Psoas muscle (tissue), 7 donors: ENCODE measurements at regions not wholly inside any gene's neighbourhood (a gene's known extent, or its start where the extent isn't known, plus 50 kb on each side); places are given as distances from the start of the nearest gene placed in this dataset.
A peak's percentile ranks its signal among the peaks of the same experiment; 100 is the strongest.
"Not testable (repeated sequence)": the region's sequence is repeated elsewhere in the genome, so short reads cannot be mapped to it uniquely, and the experiment has no call there.

Source experiments
- ATAC-seq, 4 donors: fragments of 200-7000 bp; cut with Tn5 transposase; one replicate each; pipeline ENCODE4 v1.9.1; 2020; ENCODE audit warnings: moderate library complexity in 3 of 4, mild to moderate bottlenecking in 2 of 4
- DNase-seq, 2 donors: peaks; one replicate each; pipeline ENCODE4 v3.0.0-alpha.2; 2020
- H3K27ac ChIP-seq: fragments of 200-600 bp; one replicate; pipeline ENCODE4 v1.8.0; 2022
- H3K27me3 ChIP-seq, 3 donors: fragments of 200-600 bp in 1 of 3; one replicate each; pipeline versions ENCODE4 v1.6.1 to v1.8.0; 2013 to 2022; ENCODE audit warnings: low read length in 2 of 3, mild to moderate bottlenecking in 2 of 3, moderate library complexity in 1 of 3; ENCODE audit not compliant: insufficient read depth in 3 of 3
- H3K36me3 ChIP-seq, 2 donors: fragments of 200-600 bp in 1 of 2; one replicate each; pipeline versions ENCODE4 v1.6.1 to v1.8.0; 2013 to 2022; ENCODE audit warnings: low read depth in 1 of 2, mild to moderate bottlenecking in 1 of 2, moderate library complexity in 1 of 2; ENCODE audit not compliant: insufficient read depth in 1 of 2
- H3K4me1 ChIP-seq: fragments of 200-600 bp; one replicate; pipeline ENCODE4 v1.8.0; 2022
- H3K4me3 ChIP-seq: fragments of 200-600 bp; one replicate; pipeline ENCODE4 v1.8.0; 2022; ENCODE audit warnings: mild to moderate bottlenecking
- H3K9me3 ChIP-seq: fragments of 200-600 bp; one replicate; pipeline ENCODE4 v1.8.0; 2022
- WGBS, 3 donors: extraction: QIAGEN DNeasy Blood & Tissue Kit; methylation state at CpG; one replicate each; pipeline versions ENCODE4 v1.1.6 to v1.1.7; 2013; 5-methylcytosine and 5-hydroxymethylcytosine counted together
- intact Hi-C, 2 donors: fragments of 100-400 bp; cut with DNase I; formaldehyde crosslinking; loops; one replicate each; pipeline versions ENCODE4 v1.11.0 to v1.14.2; 2022
- TF ChIP-seq, protein P1 (sequence below): fragments of 200-600 bp; IDR thresholded peaks from one replicate; pipeline ENCODE4 v1.8.0; 2022; ENCODE audit warnings: antibody characterized with exemption
- donor health status: healthy with polysubstance abuse.
- donor health status: DM: no; HTN: no; CAD: no; lungs with moderate emphysema.
- donor health status: Bipolar disorder and iron deficiency.
- donor health status: healthy.
- donor health status: DM: yes; HTN: yes; CAD: no.
- donor health status: DM: no; HTN: no; CAD: no.
- donor health status: DM: yes; HTN: yes; CAD: no.

DNA sequence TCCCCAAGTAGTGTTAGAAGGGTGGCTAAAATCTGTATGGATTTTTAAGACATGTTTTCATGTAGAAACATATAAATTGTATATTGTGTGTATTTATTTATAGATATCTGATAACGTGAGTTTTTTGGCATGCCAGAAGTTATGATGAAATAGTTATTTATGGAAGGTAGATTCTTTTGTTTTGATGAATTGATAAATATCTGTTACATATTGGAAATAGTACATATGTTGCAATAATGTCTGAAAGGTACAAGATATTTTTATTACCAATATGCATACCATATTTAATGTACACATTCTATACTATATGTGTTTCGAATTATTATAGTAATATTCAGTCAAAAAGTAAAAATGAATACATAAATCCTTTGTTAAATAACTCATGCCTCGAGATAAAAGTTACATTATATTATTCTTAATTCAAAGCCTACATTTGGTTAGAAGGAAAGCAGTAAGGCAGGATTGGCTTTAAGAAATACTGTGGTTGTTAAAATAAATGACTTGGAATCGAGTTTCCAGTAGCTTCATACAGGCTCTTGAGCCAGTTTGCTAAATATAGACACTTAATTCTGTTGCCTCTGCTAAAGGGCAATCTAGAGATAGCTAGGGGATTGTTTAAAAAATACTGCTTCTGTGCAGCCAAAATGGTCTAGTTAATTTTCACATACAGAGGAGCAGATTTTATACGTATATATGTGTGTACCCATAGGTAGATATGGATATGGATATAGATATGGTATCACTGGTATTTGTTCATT is 1175.1 kb upstream of the B3GALT2 start:
- intact Hi-C loops = no loop called here
- TF ChIP-seq, protein P1, sequence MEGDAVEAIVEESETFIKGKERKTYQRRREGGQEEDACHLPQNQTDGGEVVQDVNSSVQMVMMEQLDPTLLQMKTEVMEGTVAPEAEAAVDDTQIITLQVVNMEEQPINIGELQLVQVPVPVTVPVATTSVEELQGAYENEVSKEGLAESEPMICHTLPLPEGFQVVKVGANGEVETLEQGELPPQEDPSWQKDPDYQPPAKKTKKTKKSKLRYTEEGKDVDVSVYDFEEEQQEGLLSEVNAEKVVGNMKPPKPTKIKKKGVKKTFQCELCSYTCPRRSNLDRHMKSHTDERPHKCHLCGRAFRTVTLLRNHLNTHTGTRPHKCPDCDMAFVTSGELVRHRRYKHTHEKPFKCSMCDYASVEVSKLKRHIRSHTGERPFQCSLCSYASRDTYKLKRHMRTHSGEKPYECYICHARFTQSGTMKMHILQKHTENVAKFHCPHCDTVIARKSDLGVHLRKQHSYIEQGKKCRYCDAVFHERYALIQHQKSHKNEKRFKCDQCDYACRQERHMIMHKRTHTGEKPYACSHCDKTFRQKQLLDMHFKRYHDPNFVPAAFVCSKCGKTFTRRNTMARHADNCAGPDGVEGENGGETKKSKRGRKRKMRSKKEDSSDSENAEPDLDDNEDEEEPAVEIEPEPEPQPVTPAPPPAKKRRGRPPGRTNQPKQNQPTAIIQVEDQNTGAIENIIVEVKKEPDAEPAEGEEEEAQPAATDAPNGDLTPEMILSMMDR = no peak
- H3K9me3 ChIP-seq = no peaks in the 10 kb centered on the region
- ATAC-seq = no peak
- no peak overlapping the region for H3K27ac ChIP-seq
- no peaks in the 10 kb centered on the region for H3K27me3 ChIP-seq
- WGBS, 3 donors = 51 to 55% (median 54%) methylated on average over 5 of the region's 5 CpGs
- H3K4me3 ChIP-seq = no peak overlapping the region
- no peak for DNase-seq
- no peaks in the 10 kb centered on the region for H3K36me3 ChIP-seq
- no peaks in the 10 kb centered on the region for H3K4me1 ChIP-seq

DNA sequence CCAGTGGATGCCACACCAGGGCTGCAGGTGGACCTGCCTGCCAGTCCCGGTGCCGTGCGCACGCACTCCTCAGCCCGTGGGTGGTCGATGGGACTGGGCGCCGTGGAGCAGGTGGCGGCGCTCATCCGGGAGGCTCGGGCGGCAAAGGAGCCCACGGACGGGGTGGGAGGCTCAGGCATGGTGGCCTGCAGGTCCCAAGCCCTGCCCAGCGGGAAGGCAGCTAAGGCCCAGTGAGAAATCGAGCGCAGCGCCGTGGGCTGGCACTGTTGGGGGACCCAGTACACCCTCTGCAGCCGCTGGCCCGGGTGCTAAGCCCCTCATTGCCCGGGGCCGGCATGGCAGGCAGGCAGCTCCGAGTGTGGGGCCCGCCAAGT is 1171.8 kb upstream of the B3GALT2 start:
- TF ChIP-seq, protein P1 = no peak
- WGBS, 3 donors = 95 to 97% (median 95%) methylated on average over 23 to 26 of the region's 26 CpGs
- peak in 1 of 2 donors; percentile 40 for DNase-seq
- H3K27ac ChIP-seq = no peak overlapping the region
- intact Hi-C loops = no loop called here
- H3K4me1 ChIP-seq = no peaks in the 10 kb centered on the region
- H3K36me3 ChIP-seq = no peaks in the 10 kb centered on the region
- H3K9me3 ChIP-seq = no peaks in the 10 kb centered on the region
- H3K4me3 ChIP-seq = no peak overlapping the region
- peaks cover 0 to 3% (median 0%) of the 10 kb centered on the region in 3 donors for H3K27me3 ChIP-seq
- ATAC-seq = no peak

DNA sequence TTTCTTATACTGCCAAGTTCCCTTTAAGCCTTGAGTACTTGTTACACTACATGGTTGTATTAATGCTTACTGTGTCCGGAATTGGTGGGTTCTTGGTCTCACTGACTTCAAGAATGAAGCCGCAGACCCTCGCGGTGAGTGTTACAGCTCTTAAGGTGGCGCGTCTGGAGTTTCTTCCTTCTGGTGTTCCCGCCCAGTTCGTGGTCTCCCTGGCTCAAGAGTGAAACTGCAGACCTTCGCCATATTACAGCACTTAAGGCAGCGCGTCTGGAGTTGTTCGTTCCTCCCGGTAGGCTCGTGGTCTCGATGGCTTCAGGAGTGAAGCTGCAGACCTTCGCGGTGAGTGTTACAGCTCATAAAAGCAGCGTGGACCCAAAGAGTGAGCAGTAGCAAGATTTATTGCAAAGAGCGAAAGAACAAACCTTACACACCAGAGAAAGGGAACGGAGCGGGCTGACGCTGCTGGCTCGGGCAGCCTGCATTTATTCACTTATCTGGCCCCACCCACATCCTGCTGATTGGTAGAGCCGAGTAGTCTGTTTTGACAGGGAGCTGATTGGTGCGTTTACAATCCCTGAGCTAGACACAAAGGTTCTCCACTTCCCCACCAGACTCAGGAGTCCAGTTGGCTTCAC is 1171.3 kb upstream of the B3GALT2 start:
- H3K4me3 ChIP-seq, H3K4me1 ChIP-seq, ATAC-seq, intact Hi-C loops, H3K27me3 ChIP-seq, H3K9me3 ChIP-seq, DNase-seq, H3K27ac ChIP-seq, H3K36me3 ChIP-seq: not testable (repeated sequence)
- 89 to 94% (median 93%) methylated on average over 25 of the region's 25 CpGs for WGBS, 3 donors

DNA sequence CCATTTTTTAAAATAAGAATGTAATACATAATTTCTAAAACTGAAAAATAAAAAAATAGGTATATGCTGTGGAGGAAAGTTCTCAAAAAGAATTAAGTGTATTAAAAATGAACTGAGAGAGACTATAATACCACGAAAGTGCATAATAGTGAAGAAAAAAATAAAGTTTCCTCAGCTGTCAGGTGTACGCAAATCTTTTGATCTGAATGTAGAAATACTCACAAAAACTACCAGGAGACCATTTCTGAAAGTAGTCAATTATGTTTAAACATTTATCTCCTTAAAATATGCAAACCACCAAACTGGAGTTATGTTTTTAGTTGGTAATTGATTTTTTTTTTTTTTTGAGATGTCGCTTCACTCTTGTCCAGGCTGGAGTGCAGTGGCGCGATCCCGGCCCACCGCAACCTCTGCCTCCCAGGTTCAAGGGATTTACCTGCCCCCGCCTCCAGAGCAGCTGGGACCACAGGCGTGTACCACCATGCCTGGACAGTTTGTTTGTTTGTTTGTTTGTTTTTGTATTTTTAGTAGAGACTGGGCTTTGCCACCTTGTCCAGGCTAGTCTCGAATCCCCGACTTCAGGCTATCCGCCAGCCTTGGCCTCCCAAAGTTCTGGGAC is 1169.2 kb upstream of the B3GALT2 start:
- H3K4me3 ChIP-seq = no peak overlapping the region
- H3K9me3 ChIP-seq = no peaks in the 10 kb centered on the region
- DNase-seq (no peak), ATAC-seq (no peak)
- intact Hi-C loops = no loop called here
- 82 to 84% (median 83%) methylated on average over 12 of the region's 12 CpGs for WGBS, 3 donors
- no peaks in the 10 kb centered on the region for H3K36me3 ChIP-seq
- TF ChIP-seq, protein P1 = no peak
- H3K27me3 ChIP-seq = peaks cover 0 to 3% (median 0%) of the 10 kb centered on the region in 3 donors
- H3K27ac ChIP-seq = no peak overlapping the region
- H3K4me1 ChIP-seq = no peaks in the 10 kb centered on the region

DNA sequence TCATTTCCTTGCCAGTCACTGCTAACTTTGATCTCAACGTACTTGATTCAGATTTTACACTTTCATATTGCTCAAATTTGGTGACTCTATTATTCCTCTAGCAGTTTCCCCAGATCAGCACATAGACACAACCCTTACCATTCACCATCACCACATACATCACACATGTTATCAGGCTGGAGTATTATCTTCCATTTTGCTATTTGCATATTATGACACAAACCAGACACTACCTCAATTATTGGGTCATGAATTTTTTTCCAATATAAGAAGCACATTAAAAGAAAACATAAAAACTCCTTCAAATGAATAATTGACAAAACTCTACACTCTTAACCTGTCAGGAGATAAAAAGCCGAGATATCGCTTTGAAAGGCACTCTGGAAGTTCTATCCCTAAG is 1166.7 kb upstream of the B3GALT2 start:
- Histone ChIP-seq H3K4me1 (no peaks in the 10 kb centered on the region), H3K27me3 (peaks cover 0 to 3% (median 0%) of the 10 kb centered on the region in 3 donors), H3K4me3 (no peak overlapping the region), H3K27ac (no peak overlapping the region), H3K9me3 (no peaks in the 10 kb centered on the region), H3K36me3 (no peaks in the 10 kb centered on the region)
- ATAC-seq (no peak), DNase-seq (no peak)
- intact Hi-C loops = no loop called here
- TF ChIP-seq, protein P1 = no peak
- WGBS, 3 donors = 73 to 82% (median 80%) methylated on average over 3 of the region's 3 CpGs
